Smooth muscle cell (in vitro differentiated cells): ENCODE measurements at regions not wholly inside any gene's neighbourhood (a gene's known extent, or its start where the extent isn't known, plus 50 kb on each side); places are given as distances from the start of the nearest gene placed in this dataset.

Experiments
- DNase-seq: peaks from one replicate; lab custom pipeline; 2025; ENCODE audit not compliant: unreplicated experiment; lab: John Stamatoyannopoulos, UW
- H2AFZ ChIP-seq: fragments of 200-600 bp; sonication (generic); 2 replicates; pipeline ENCODE4 v1.6.0; 2016; ENCODE audit warnings: antibody characterized with exemption, low read depth, mild to moderate bottlenecking
- H3F3A ChIP-seq: fragments of 200-600 bp; sonication (generic); 2 replicates; pipeline ENCODE4 v1.6.0; 2017; ENCODE audit warnings: antibody characterized with exemption, low read depth
- H3K27ac ChIP-seq: fragments of 200-600 bp; sonication (generic); 2 replicates; pipeline ENCODE4 v1.5.1; 2016; ENCODE audit warnings: low read depth, mild to moderate bottlenecking
- H3K27me3 ChIP-seq: fragments of 200-600 bp; sonication (generic); 2 replicates; pipeline ENCODE4 v1.6.1; 2016; ENCODE audit warnings: low read depth, mild to moderate bottlenecking
- H3K36me3 ChIP-seq: fragments of 200-600 bp; sonication (generic); 2 replicates; pipeline ENCODE4 v1.5.1; 2016; ENCODE audit warnings: low read depth
- H3K4me1 ChIP-seq: fragments of 200-600 bp; sonication (generic); 2 replicates; pipeline ENCODE4 v1.5.1; 2016; ENCODE audit warnings: low read depth
- H3K4me2 ChIP-seq: fragments of 200-600 bp; sonication (generic); 2 replicates; pipeline ENCODE4 v1.6.0; 2016; ENCODE audit warnings: mild to moderate bottlenecking
- H3K4me3 ChIP-seq: fragments of 200-600 bp; sonication (generic); 2 replicates; pipeline ENCODE4 v1.5.1; 2016; ENCODE audit warnings: mild to moderate bottlenecking
- H3K79me2 ChIP-seq: fragments of 200-600 bp; sonication (generic); 2 replicates; pipeline ENCODE4 v1.6.0; 2016; ENCODE audit warnings: low read depth, mild to moderate bottlenecking
- H3K9ac ChIP-seq: fragments of 200-600 bp; sonication (generic); 2 replicates; pipeline ENCODE4 v1.6.0; 2016; ENCODE audit warnings: low read depth
- H3K9me3 ChIP-seq: fragments of 200-600 bp; sonication (generic); replicated peaks from 2 replicates; pipeline ENCODE4 v1.5.1; 2016; ENCODE audit warnings: low read depth
- H4K20me1 ChIP-seq: fragments of 200-600 bp; sonication (generic); 2 replicates; pipeline ENCODE4 v1.6.0; 2016; ENCODE audit warnings: low read depth
- CTCF ChIP-seq: fragments of 200-600 bp; sonication (generic); IDR thresholded peaks from 2 replicates; pipeline ENCODE4 v1.5.1; 2017; ENCODE audit warnings: borderline replicate concordance, mild to moderate bottlenecking, antibody characterized with exemption; ENCODE audit not compliant: insufficient read depth, poor library complexity, severe bottlenecking
- WGBS: methylation state at CpG from one replicate; pipeline ENCODE4 v1.1.7; 2016; ENCODE audit warnings: low lambda C conversion rate; 5-methylcytosine and 5-hydroxymethylcytosine counted together

- no peaks in the 10 kb centered on the region for H3K9me3 ChIP-seq
- WGBS: 75% methylated on average over 4 of the region's 4 CpGs
- H4K20me1 ChIP-seq: no peaks in the 10 kb centered on the region
- no peak overlapping the region for H3K4me2 ChIP-seq
- no peak for TF ChIP-seq CTCF
- H3F3A ChIP-seq: no peaks in the 10 kb centered on the region
- H3K9ac ChIP-seq: no peak overlapping the region
- no peak overlapping the region for H3K4me3 ChIP-seq
- DNase-seq: no peak
- H3K27me3 ChIP-seq: no peaks in the 10 kb centered on the region
- no peaks in the 10 kb centered on the region for H3K79me2 ChIP-seq
- no peak overlapping the region for H2AFZ ChIP-seq
- H3K27ac ChIP-seq: no peak overlapping the region
- H3K4me1 ChIP-seq: no peaks in the 10 kb centered on the region
- H3K36me3 ChIP-seq: no peaks in the 10 kb centered on the region
These were observed 139.8 kb upstream of the VCX3A start for GRCh38 chrX:6674734-6675133.

DNA sequence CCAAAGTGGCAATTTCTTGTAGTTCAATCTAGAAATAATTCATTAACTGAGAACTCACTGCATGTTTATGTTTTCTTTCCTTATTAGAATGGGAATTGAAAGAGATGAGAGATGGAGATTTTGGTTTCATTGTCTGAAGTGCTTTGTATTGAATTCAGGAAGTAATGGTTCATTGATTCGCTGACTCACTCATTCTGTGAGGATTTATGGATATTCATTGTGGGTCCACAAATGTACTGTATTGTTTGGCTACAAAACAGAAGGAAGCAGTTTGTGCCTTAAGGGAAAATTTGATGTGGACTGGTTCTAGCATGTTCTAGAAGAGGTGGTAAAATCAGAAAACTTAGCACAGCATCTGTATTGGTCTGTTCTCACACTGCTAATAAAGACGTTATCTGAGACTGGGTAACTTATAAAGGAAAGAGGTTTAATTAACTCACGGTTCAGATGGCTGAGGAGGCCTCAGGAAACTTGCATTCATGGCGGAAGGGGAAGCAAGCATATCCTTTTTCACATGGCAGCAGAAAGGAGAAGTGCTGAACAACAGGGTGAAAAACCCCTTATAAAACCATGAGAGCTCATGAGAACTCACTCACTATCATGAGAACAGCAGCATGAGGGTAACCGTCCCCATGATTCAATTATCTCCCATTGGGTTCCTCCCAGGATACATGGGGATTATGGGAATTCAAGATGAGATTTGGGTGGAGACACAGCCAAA lies 132.3 kb upstream of the VCX3A start:
- no peak for DNase-seq
- Histone ChIP-seq H3K27me3 (no peaks in the 10 kb centered on the region), H3K4me1 (no peaks in the 10 kb centered on the region), H2AFZ (no peak overlapping the region), H3K4me2 (no peak overlapping the region), H4K20me1 (no peaks in the 10 kb centered on the region), H3K27ac (no peak overlapping the region), H3K9ac (no peak overlapping the region), H3K36me3 (no peaks in the 10 kb centered on the region), H3K4me3 (no peak overlapping the region), H3F3A (no peaks in the 10 kb centered on the region), H3K79me2 (no peaks in the 10 kb centered on the region), H3K9me3 (no peaks in the 10 kb centered on the region)
- WGBS: 80% methylated on average over 5 of the region's 5 CpGs
- TF ChIP-seq CTCF: no peak

- Histone ChIP-seq H3K4me2 (no peak overlapping the region), H2AFZ (no peak overlapping the region), H3K27ac (no peak overlapping the region)
These were observed 131.7 kb upstream of the VCX3A start for GRCh38 chrX:6666624-6667023.

More at GRCh38 chrX:6666624-6667023, 131.7 kb upstream of the VCX3A start:
- Histone ChIP-seq H3K4me3 (no peak overlapping the region), H4K20me1 (no peaks in the 10 kb centered on the region), H3K36me3 (no peaks in the 10 kb centered on the region), H3K9ac (no peak overlapping the region), H3K27me3 (no peaks in the 10 kb centered on the region), H3K9me3 (no peaks in the 10 kb centered on the region), H3F3A (no peaks in the 10 kb centered on the region), H3K79me2 (no peaks in the 10 kb centered on the region), H3K4me1 (no peaks in the 10 kb centered on the region)
- WGBS: 76% methylated on average over 2 of the region's 2 CpGs
- no peak for DNase-seq
- TF ChIP-seq CTCF: no peak
